HG03159 (cell line): ENCODE measurements at regions not wholly inside any gene's neighbourhood (a gene's known extent, or its start where the extent isn't known, plus 50 kb on each side); places are given as distances from the start of the nearest gene placed in this dataset.

Experiments used
- ATAC-seq: cut with Tn5 transposase; IDR thresholded peaks from one replicate; pipeline ENCODE4 v1.9.1; 2021; ENCODE audit warnings: mild to moderate bottlenecking, moderate library complexity; ENCODE audit not compliant: unreplicated experiment

DNA sequence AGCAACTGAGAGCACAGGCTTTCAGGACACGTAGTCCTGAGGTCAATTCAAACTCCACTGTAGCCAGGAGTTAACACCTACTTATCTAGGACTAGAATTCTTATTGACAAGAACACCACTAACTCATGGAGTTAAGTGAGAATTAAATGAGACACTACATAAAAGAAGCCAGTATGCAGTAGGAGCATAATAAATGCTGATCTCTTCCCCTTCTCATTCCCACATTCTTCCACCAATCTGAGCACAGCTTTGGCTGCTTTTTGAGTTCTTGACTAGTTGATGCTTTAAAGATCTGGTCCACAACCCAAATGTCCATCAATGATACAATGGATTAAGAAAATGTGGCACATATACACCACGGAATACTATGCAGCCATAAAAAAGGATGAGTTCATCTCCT, 55.2 kb downstream of the TTC32 start:
- no peak for ATAC-seq

- ATAC-seq, result no peak
Measured at GRCh38 chr2:19846030-19846429, 55.8 kb downstream of the TTC32 start.

DNA sequence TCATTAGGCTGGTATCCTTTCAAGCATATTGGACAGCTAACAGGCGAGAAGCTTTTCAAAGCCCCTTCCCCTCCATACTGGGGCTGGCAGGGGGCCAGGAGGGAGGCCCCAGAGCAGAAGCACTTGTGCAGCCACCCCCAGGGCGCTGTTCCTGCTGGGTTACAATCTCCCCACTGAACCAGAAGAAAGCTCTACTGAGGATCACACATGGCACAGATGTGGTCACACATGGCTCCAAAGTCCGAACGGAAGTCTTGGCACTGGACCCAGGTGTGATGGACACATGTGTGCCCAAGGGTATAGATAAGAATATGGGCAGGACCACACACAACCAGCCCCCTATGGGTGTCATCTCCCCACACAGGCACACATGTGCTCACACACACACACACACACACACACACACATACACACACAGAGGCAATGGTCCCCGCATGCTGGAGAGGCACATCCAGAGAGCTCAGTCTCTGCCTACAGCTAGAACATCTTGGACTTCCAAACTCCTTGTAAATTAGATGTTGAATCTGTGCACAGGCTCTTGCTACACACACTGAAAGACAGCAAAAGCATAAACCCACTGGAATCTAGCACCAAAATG, 56.4 kb downstream of the TTC32 start:
- no peak for ATAC-seq

GRCh38 chr2:19844750-19845149, 57.0 kb downstream of the TTC32 start:
- ATAC-seq, result no peak

DNA sequence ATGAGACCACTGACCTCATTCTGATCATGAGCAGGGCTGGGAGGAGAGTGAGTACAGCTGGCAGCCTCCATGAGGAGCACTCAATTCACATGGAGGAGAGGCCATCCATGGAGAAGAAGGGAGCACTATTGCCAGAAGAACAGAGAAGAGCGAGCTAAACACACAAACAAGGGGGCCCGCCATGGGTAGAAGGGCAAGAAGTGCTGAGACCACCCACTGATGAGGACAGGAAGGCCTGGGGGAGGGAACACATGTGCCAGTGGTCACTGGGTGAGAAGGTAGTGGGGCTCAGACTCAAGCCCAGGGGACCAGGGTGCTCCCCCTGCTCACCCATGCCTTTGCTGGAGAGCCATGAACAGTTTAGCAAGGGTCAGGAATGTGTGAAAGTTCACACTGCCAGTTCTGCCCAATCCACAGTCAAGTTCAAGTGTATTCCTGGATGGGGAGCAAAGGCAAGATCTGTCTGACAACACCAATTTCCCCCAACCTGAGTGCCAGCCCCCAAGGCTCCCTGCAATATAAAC, 57.7 kb downstream of the TTC32 start:
- no peak for ATAC-seq

DNA sequence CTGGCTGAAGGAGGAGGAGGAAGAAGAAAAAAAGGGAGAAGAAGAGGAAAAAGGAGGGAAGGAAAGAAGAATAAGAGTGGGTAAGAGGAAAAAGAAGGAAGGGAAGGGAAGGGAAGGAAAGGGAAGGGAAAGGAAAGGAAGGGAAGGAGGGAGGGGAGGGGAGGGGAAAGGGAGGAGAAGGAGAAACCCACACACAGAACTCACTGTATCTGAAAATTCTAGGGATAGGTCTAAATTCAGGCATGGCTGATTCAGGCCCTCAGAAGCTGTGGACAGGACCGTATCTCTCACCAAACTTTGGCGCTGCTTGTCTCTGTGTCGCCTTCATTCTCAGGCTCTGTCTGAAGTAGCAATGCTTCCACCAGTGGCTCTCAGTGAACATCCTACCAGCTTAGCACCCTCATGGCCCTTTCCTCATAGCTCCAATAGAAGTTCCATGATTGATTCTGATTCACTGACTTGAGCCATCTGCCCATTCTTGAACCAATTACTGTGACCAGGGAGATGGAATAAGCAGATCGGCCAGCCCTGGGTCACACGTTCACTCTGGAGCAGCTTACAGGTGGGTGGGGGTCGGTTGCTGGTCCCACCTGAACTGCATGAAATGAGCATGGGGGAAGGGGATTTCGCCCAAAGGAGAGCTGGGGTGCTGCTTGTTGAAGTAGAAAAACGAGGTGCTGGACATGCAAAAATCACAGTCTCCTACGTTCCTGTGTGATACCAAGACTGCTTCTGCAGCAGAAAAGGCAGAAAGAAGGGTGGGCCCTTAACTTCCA, 59.7 kb downstream of the TTC32 start:
- no peak for ATAC-seq

DNA sequence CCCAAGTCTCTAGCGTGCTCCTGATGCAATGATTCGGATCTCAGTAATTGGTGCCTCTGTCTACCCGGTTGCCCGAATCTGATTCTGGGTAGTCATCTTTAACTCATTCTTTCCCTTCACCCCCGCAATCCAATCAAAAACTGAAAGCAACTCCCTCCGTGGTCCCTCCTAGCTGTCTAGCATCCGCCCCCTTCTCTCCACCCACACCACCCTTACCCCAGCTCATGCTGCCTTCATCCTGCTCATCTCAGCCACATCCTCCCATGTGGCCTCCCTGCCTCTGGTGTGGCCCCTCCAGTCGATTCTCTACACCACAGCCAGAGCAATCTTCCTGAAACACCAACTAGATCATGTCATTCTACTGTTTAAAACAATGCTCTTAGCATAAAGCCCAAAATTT, 62.3 kb downstream of the TTC32 start:
- ATAC-seq, result no peak

GRCh38 chr2:19838616-19839015, 63.2 kb downstream of the TTC32 start:
- ATAC-seq, result no peak

- ATAC-seq, result no peak
Measured at GRCh38 chr2:19837235-19837766, 64.5 kb downstream of the TTC32 start.

- no peak for ATAC-seq
Measured at GRCh38 chr2:19835781-19836281, 66.0 kb downstream of the TTC32 start.

DNA sequence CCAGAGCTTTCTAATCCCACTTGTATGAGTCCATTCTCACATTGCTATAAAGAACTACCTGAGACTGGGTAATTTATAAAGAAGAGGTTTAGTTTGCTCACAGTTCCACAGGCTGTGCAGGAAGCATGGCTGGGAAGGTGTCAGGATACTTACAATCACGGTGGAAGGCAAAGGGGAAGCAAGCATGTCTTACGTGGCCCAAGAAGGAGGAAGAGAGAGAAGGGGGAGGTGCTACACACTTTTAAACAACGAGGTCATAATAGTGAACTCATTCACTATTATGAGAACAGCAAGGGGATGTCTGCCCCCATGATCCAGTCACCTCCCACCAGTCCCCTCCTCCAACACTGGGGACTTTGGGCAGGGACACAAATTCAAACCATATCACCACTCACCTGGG, 67.8 kb downstream of the TTC32 start:
- ATAC-seq, result no peak

DNA sequence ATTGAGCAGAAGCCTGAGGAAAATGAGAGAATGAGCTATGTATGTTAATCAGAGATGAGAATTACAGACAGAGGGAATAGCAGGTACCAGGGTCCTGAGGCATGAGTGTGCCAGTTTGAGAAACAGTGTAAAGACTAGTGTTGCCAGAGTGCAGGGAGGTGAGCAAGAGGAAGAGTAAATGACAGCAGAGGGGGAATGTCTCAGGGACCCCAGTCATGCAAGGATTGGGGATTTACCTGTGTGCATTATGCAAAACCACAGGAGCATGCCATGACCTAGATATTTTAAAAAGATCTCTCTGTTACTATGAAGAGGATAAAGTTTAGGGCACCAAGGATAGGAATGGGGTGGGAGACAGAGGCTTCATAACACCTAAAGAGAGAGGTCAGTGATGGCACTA, 72.1 kb downstream of the TTC32 start:
- no peak for ATAC-seq

- no peak for ATAC-seq
Measured at GRCh38 chr2:19826874-19827273, 74.9 kb downstream of the TTC32 start.

DNA sequence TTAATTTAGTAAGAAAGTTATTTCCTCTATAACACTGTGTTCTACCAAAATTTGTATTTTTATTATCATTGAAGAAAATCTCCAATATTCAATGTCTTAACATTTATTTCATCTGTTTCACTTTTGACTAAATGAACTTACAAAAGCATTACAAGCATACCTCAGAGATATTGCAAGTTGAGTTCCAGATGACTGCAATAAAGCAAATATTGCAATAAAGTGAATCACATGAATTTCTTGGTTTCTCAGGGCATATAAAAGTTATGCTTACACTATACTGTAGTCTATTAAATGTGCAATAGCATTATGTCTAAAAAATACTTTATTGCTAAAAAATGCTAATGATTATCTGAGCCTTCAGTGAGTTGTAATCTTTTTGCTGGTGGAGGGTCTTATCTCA, 78.3 kb downstream of the TTC32 start:
- ATAC-seq, result no peak

DNA sequence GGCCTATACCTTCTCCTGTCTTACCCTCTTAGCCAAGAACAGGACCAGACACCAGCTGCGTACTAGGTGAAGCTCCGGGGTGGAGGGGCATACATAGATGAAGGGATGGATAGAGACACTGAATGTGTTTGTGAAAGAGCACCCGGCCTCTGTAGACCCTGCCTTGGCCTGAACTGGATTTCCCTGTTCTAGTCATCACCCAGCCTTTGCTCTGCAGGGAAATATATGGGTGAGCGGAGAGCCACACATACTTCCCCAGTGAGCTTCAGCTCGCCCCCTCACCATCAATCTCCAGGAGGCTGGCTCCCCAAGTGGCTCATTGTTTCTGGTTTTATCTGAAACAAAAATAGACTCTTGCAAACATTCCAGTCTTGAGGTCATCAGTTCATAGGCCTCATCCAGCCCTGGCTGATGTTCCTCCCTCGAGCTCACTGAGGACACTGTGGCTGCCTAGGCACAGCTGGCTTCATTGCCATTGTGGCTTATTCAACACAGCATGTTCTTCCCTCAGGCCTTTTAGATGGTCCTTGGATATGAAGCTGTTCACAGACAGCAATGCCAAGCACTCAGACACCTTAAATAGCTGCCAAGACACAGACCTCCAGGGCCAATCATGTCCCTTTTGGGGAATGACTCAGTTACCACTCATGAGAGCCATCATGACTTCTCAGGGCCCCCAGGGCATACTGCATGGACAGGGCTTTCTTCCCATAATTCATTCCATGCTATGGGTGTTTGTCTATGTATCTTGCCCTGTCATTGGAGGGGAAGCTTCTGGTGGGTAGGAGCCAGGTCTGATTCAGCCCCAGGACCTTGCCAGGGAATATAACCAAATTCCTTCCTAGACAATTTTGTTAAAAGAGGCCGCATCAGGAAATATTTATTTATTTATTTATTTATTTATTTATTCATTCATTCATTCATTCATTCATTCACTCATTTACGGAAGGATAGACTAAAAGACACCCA, 82.4 kb downstream of the TTC32 start:
- no peak for ATAC-seq

DNA sequence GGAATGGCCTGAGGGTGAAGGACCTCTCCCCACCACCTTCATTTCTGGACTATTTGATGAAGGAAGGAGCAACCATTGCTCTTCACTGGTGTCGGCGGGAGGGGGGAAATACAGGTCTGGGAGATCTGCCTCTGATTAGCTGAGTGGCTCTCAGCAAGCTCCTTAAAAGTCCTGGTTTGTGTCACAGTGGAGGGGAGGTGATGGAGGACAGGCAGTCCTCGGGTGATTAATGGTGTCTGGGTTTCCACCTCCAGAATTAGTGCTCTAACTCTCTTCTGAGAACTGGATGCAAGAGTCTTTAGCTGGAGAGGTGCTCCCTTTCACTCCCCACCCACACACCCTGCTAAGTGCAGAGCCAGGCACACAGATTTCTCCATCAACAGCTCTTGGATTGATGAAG, 83.2 kb downstream of the TTC32 start:
- ATAC-seq, result no peak

GRCh38 chr2:19818039-19818438, 83.7 kb downstream of the TTC32 start:
- ATAC-seq, result no peak

GRCh38 chr2:19815746-19816145, 86.0 kb downstream of the TTC32 start:
- ATAC-seq, result no peak

- no peak for ATAC-seq
Measured at GRCh38 chr2:19812166-19812565, 89.6 kb downstream of the TTC32 start.

- ATAC-seq, result no peak
Measured at GRCh38 chr2:19811186-19811585, 90.6 kb downstream of the TTC32 start.

DNA sequence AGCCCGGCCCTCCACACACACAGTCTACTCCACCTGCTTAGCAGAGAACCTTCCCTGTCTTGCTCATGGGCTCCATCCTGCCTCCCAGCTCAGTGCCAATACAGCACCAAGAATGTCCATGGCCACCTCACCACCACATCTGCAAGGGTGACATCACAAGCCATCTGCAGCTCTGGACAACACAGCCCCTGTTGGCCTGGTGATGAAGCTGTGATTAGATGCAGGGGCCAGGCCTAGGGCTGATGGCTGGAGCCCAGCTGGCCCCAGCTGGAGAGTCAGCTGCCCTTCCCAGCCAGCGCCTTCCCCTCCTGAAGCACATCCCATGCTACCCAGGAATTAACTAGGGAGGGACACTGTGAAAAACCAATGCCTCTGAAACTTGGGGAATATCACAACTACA, 91.1 kb downstream of the TTC32 start:
- ATAC-seq, result no peak
